H9 (cell line): ENCODE measurements at regions not wholly inside any gene's neighbourhood (a gene's known extent, or its start where the extent isn't known, plus 50 kb on each side); places are given as distances from the start of the nearest gene placed in this dataset.

Source experiments
- DNase-seq: peaks from one replicate; pipeline ENCODE4 v3.0.0-alpha.2; 2017
- H2AFZ ChIP-seq: one replicate; pipeline ENCODE4 v1.6.1; 2013; ENCODE audit warnings: mild to moderate bottlenecking, low read length, control low read depth, moderate library complexity
- H2AK5ac ChIP-seq: 2 replicates; pipeline ENCODE4 v1.6.1; 2013; ENCODE audit warnings: low read length, control low read depth, mixed read lengths; ENCODE audit not compliant: insufficient read length
- H2BK120ac ChIP-seq: one replicate; pipeline ENCODE4 v1.6.1; 2013; ENCODE audit warnings: low read depth, mild to moderate bottlenecking, low read length, control low read depth, inconsistent platforms; ENCODE audit not compliant: poor library complexity, severe bottlenecking
- H2BK12ac ChIP-seq: 2 replicates; pipeline ENCODE4 v1.6.1; 2013; ENCODE audit warnings: low read length, control low read depth, mixed read lengths, low read depth; ENCODE audit not compliant: insufficient read length
- H2BK15ac ChIP-seq: 2 replicates; pipeline ENCODE4 v1.6.1; 2013; ENCODE audit warnings: low read depth, low read length, control low read depth
- H2BK20ac ChIP-seq: one replicate; pipeline ENCODE4 v1.6.1; 2013; ENCODE audit warnings: low read depth, mild to moderate bottlenecking, low read length, control low read depth, inconsistent platforms; ENCODE audit not compliant: poor library complexity, severe bottlenecking
- H2BK5ac ChIP-seq: 2 replicates; pipeline ENCODE4 v1.6.1; 2013; ENCODE audit warnings: low read length, control low read depth, mixed read lengths; ENCODE audit not compliant: insufficient read length
- H3K14ac ChIP-seq: 2 replicates; pipeline ENCODE4 v1.6.1; 2013; ENCODE audit warnings: low read length, control low read depth; ENCODE audit not compliant: insufficient read depth
- H3K18ac ChIP-seq: 2 replicates; pipeline ENCODE4 v1.6.1; 2013; ENCODE audit warnings: low read depth, mild to moderate bottlenecking, mixed read lengths, low read length, control low read depth; ENCODE audit not compliant: insufficient read length
- H3K23ac ChIP-seq: 2 replicates; pipeline ENCODE4 v1.6.1; 2013; ENCODE audit warnings: low read length, control low read depth, mixed read lengths, low read depth; ENCODE audit not compliant: insufficient read length
- H3K23me2 ChIP-seq: 2 replicates; pipeline ENCODE4 v1.6.1; 2013; ENCODE audit warnings: low read depth, mild to moderate bottlenecking, mixed read lengths, low read length, control low read depth; ENCODE audit not compliant: insufficient read length, poor library complexity, severe bottlenecking
- H3K27ac ChIP-seq: 2 replicates; pipeline ENCODE4 v1.5.1; 2013; ENCODE audit warnings: low read length, control low read depth, mixed read lengths, low read depth; ENCODE audit not compliant: insufficient read length
- H3K27me3 ChIP-seq: 2 replicates; pipeline ENCODE4 v1.6.1; 2013; ENCODE audit warnings: low read length, control low read depth, inconsistent platforms; ENCODE audit not compliant: insufficient read depth
- H3K4ac ChIP-seq: 2 replicates; pipeline ENCODE4 v1.6.1; 2013; ENCODE audit warnings: low read depth, mild to moderate bottlenecking, control low read depth, inconsistent platforms, low read length, moderate library complexity
- H3K4me1 ChIP-seq: 2 replicates; pipeline ENCODE4 v1.6.1; 2013; ENCODE audit warnings: low read length, control low read depth, inconsistent platforms; ENCODE audit not compliant: insufficient read depth
- H3K4me2 ChIP-seq: 2 replicates; pipeline ENCODE4 v1.6.1; 2013; ENCODE audit warnings: low read length, control low read depth, mixed read lengths; ENCODE audit not compliant: insufficient read length, insufficient read depth
- H3K56ac ChIP-seq: 2 replicates; pipeline ENCODE4 v1.6.1; 2013; ENCODE audit warnings: low read depth, mild to moderate bottlenecking, mixed read lengths, low read length, control low read depth; ENCODE audit not compliant: insufficient read length
- H3K79me1 ChIP-seq: 2 replicates; pipeline ENCODE4 v1.6.1; 2013; ENCODE audit warnings: low read depth, mild to moderate bottlenecking, moderate library complexity, low read length, control low read depth, inconsistent platforms; ENCODE audit not compliant: insufficient read depth, poor library complexity, severe bottlenecking
- H3K79me2 ChIP-seq: 2 replicates; pipeline ENCODE4 v1.6.1; 2013; ENCODE audit warnings: low read length, control low read depth, inconsistent platforms; ENCODE audit not compliant: insufficient read depth
- H3K9ac ChIP-seq: 2 replicates; pipeline ENCODE4 v1.6.1; 2013; ENCODE audit warnings: low read length, control low read depth, mixed read lengths; ENCODE audit not compliant: insufficient read length; ENCODE audit errors: extremely low read depth
- H3K9me3 ChIP-seq: one replicate; pipeline ENCODE4 v1.6.1; 2013; ENCODE audit warnings: low read depth, low read length, inconsistent platforms; ENCODE audit not compliant: control insufficient read depth
- H3T11ph ChIP-seq: one replicate; pipeline ENCODE4 v1.6.1; 2013; ENCODE audit warnings: mild to moderate bottlenecking, low read length, control low read depth, inconsistent platforms
- H4K20me1 ChIP-seq: one replicate; pipeline ENCODE4 v1.6.1; 2013; ENCODE audit not compliant: control insufficient read depth, insufficient read length, insufficient read depth
- H4K5ac ChIP-seq: 2 replicates; pipeline ENCODE4 v1.6.1; 2013; ENCODE audit warnings: low read depth, mild to moderate bottlenecking, mixed read lengths, low read length, control low read depth; ENCODE audit not compliant: insufficient read length
- H4K8ac ChIP-seq: replicated peaks from 2 replicates; pipeline ENCODE4 v1.6.1; 2013; ENCODE audit warnings: low read length, control low read depth, mixed read lengths, low read depth; ENCODE audit not compliant: insufficient read length
- H4K91ac ChIP-seq: 2 replicates; pipeline ENCODE4 v1.6.1; 2013; ENCODE audit warnings: low read depth, mild to moderate bottlenecking, moderate library complexity, mixed read lengths, low read length, control low read depth; ENCODE audit not compliant: insufficient read length
- H3K27ac Mint-ChIP-seq, 3 experiments: 2 replicates in 2 of 3; 3 replicates in 1 of 3; pipeline ENCODE4 v1.8.0; 2020 to 2021; ENCODE audit warnings: mixed read lengths in 3 of 3, mild to moderate bottlenecking in 1 of 3, moderate library complexity in 1 of 3
- H3K27me3 Mint-ChIP-seq: 2 replicates; pipeline ENCODE4 v1.8.0; 2021; ENCODE audit warnings: low read depth, mild to moderate bottlenecking, moderate library complexity, mixed read lengths
- H3K36me3 Mint-ChIP-seq, 3 experiments: 2 replicates in 2 of 3; 3 replicates in 1 of 3; pipeline ENCODE4 v1.8.0; 2020 to 2021; ENCODE audit warnings: low read depth in 3 of 3, mixed read lengths in 3 of 3; ENCODE audit not compliant: insufficient read depth in 1 of 3
- H3K4me1 Mint-ChIP-seq, 2 experiments: 2 replicates each; pipeline ENCODE4 v1.8.0; 2020; ENCODE audit warnings: mixed read lengths in 2 of 2
- H3K4me3 Mint-ChIP-seq, 2 experiments: 2 replicates in 1 of 2; 3 replicates in 1 of 2; pipeline ENCODE4 v1.8.0; 2020 to 2021; ENCODE audit warnings: mild to moderate bottlenecking in 2 of 2, mixed read lengths in 2 of 2, moderate library complexity in 1 of 2
- H3K9me3 Mint-ChIP-seq, 2 experiments: 2 replicates in 1 of 2; 3 replicates in 1 of 2; pipeline ENCODE4 v1.8.0; 2020; ENCODE audit warnings: mild to moderate bottlenecking in 2 of 2, mixed read lengths in 2 of 2, moderate library complexity in 1 of 2
- TF ChIP-seq, protein P1 (sequence below): fragments of 200-600 bp; sonication (generic); conservative IDR thresholded peaks from 3 replicates; pipeline ENCODE4 v1.8.0; 2021; ENCODE audit warnings: antibody characterized with exemption, mild to moderate bottlenecking

DNA sequence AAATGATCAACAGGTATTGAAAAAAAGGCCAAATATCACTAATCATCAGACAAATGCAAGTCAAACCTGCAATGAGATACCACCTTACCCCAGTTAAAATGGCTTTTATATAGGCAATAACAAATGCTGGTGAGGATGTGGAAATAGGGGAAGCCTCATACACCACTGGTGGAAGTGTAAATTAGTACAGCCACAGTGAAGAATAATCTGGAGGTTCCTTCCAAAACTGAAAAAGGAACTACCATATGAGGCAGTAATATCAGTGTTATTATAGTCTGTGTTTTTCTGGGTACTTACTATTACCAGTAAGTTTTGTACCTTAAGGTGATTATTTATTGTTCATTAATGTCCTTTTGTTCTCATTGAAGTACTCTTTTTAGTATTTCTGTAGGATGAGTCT is 201.3 kb downstream of the MRPL39 start:
- Histone ChIP-seq H3K14ac (no peak overlapping the region), H3K27ac (no peak overlapping the region), H2BK20ac (no peak overlapping the region), H4K5ac (no peak overlapping the region), H3K23me2 (no peaks in the 10 kb centered on the region), H3K79me2 (no peaks in the 10 kb centered on the region), H3K4me1 (no peaks in the 10 kb centered on the region), H3K79me1 (no peaks in the 10 kb centered on the region), H3K4ac (no peak overlapping the region), H3K9me3 (no peaks in the 10 kb centered on the region), H4K8ac (no peak overlapping the region), H3T11ph (no peak overlapping the region), H2BK12ac (no peak overlapping the region), H2BK5ac (no peak overlapping the region), H3K9ac (no peak overlapping the region), H2AFZ (no peak overlapping the region), H2BK15ac (no peak overlapping the region), H3K18ac (no peak overlapping the region), H2AK5ac (no peak overlapping the region), H3K4me2 (no peak overlapping the region), H3K56ac (no peak overlapping the region), H4K91ac (no peak overlapping the region), H3K23ac (no peak overlapping the region), H3K27me3 (no peaks in the 10 kb centered on the region), H2BK120ac (no peak overlapping the region), H4K20me1 (no peaks in the 10 kb centered on the region)
- DNase-seq, result no peak
- peaks cover 0 to under 1% (median 0%) of the 10 kb centered on the region in 3 experiments; a peak in 2 of 7 replicates for H3K36me3 Mint-ChIP-seq
- no peaks in the 10 kb centered on the region; the same call in 1 of the 2 replicates for H3K27me3 Mint-ChIP-seq
- peaks cover 0 to 12% of the 10 kb centered on the region in 2 experiments; a peak in 2 of 5 replicates for H3K9me3 Mint-ChIP-seq
- H3K4me3 Mint-ChIP-seq, result no peak overlapping the region
- no peaks in the 10 kb centered on the region for H3K4me1 Mint-ChIP-seq
- TF ChIP-seq, protein P1, sequence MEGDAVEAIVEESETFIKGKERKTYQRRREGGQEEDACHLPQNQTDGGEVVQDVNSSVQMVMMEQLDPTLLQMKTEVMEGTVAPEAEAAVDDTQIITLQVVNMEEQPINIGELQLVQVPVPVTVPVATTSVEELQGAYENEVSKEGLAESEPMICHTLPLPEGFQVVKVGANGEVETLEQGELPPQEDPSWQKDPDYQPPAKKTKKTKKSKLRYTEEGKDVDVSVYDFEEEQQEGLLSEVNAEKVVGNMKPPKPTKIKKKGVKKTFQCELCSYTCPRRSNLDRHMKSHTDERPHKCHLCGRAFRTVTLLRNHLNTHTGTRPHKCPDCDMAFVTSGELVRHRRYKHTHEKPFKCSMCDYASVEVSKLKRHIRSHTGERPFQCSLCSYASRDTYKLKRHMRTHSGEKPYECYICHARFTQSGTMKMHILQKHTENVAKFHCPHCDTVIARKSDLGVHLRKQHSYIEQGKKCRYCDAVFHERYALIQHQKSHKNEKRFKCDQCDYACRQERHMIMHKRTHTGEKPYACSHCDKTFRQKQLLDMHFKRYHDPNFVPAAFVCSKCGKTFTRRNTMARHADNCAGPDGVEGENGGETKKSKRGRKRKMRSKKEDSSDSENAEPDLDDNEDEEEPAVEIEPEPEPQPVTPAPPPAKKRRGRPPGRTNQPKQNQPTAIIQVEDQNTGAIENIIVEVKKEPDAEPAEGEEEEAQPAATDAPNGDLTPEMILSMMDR, result no peak
- no peak overlapping the region for H3K27ac Mint-ChIP-seq
